ENCODE measurements at regions not wholly inside any gene's neighbourhood (a gene's known extent, or its start where the extent isn't known, plus 50 kb on each side); places are given as distances from the start of the nearest gene placed in this dataset.
"Not testable (repeated sequence)": the region's sequence is repeated elsewhere in the genome, so short reads cannot be mapped to it uniquely, and the experiment has no call there.

- DNase-seq (ENCODE audit: low read depth): no peak
Measured at GRCh38 chr2:58767828-58768714, 526.9 kb upstream of the FANCL start.

- no peak for DNase-seq (ENCODE audit: low read depth)
Measured at GRCh38 chr2:58764338-58765104, 523.4 kb upstream of the FANCL start.

- DNase-seq (ENCODE audit: low read depth): peak; percentile 1
Measured at GRCh38 chr2:58762176-58762781, 521.2 kb upstream of the FANCL start.

- no peak for DNase-seq (ENCODE audit: low read depth)
Measured at GRCh38 chr2:58757971-58758370, 516.8 kb upstream of the FANCL start.

GRCh38 chr2:58756336-58756735 is 515.2 kb upstream of the FANCL start:
- no peak for DNase-seq (ENCODE audit: low read depth)

- DNase-seq (ENCODE audit: low read depth): not testable (repeated sequence)
Measured at GRCh38 chr2:58752507-58752906, 511.4 kb upstream of the FANCL start.

- not testable (repeated sequence) for DNase-seq (ENCODE audit: low read depth)
Measured at GRCh38 chr2:58751676-58752075, 510.6 kb upstream of the FANCL start.

GRCh38 chr2:58749041-58749440 is 507.9 kb upstream of the FANCL start:
- no peak for DNase-seq (ENCODE audit: low read depth)

- not testable (repeated sequence) for DNase-seq (ENCODE audit: low read depth)
Measured at GRCh38 chr2:58745334-58745733, 504.2 kb upstream of the FANCL start.

GRCh38 chr2:58740426-58740825 is 499.3 kb upstream of the FANCL start:
- DNase-seq (ENCODE audit: low read depth): no peak

- no peak for DNase-seq (ENCODE audit: low read depth)
Measured at GRCh38 chr2:58739033-58739432, 497.9 kb upstream of the FANCL start.

GRCh38 chr2:58734365-58734764 is 493.2 kb upstream of the FANCL start:
- no peak for DNase-seq (ENCODE audit: low read depth)

- DNase-seq (ENCODE audit: low read depth): no peak
Measured at GRCh38 chr2:58732999-58733398, 491.9 kb upstream of the FANCL start.

GRCh38 chr2:58731488-58731869 is 490.4 kb upstream of the FANCL start:
- no peak for DNase-seq (ENCODE audit: low read depth)

- no peak for DNase-seq (ENCODE audit: low read depth)
Measured at GRCh38 chr2:58730764-58731487, 489.8 kb upstream of the FANCL start.

- no peak for DNase-seq (ENCODE audit: low read depth)
Measured at GRCh38 chr2:58727981-58728656, 487.0 kb upstream of the FANCL start.

- no peak for DNase-seq (ENCODE audit: low read depth)
Measured at GRCh38 chr2:58721912-58722591, 480.9 kb upstream of the FANCL start.

- DNase-seq (ENCODE audit: low read depth): no peak
Measured at GRCh38 chr2:58720770-58721697, 479.9 kb upstream of the FANCL start.

- DNase-seq (ENCODE audit: low read depth): no peak
Measured at GRCh38 chr2:58720033-58720769, 479.1 kb upstream of the FANCL start.

Measured in stimulated activated CD8-positive, alpha-beta memory T cell treated with anti-CD3 and anti-CD28 coated beads, Interleukin-12 subunit alpha, Interleukin-12 subunit beta, amount 100 ng/mL, for 4 hours (primary cell).